GM12892 (cell line): ENCODE measurements at regions not wholly inside any gene's neighbourhood (a gene's known extent, or its start where the extent isn't known, plus 50 kb on each side); places are given as distances from the start of the nearest gene placed in this dataset.

Experiments used
- POLR2AphosphoS5 ChIP-seq: IDR thresholded peaks from 2 replicates; pipeline ENCODE4 v1.6.1; 2011; ENCODE audit warnings: low read depth, low read length, control low read depth
- TAF1 ChIP-seq: IDR thresholded peaks from 2 replicates; pipeline ENCODE4 v1.6.1; 2011; ENCODE audit warnings: low read depth, mild to moderate bottlenecking, control low read depth, low read length, borderline replicate concordance

DNA sequence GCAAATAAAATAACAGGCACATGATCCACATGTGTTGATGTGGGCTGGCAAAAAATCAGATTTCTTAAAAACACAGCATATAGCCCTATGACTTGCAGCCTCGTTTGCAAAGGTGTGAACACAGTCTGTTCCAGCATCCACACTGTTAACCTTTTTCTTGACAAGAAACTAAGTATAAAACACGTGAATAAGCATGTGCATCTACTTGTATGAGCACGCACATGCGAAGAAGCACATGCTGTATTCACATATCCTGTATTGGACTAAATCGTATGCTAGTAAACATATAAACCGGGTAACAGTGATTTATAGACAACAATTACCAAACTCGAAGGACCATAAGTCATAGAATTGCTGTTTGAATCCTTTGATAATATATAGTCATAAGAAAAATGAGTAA lies 218.7 kb downstream of the HDGFL1 start:
- no peak for TF ChIP-seq TAF1
- no peak for TF ChIP-seq POLR2AphosphoS5
